Midbrain (tissue), 1 donor: ENCODE measurements at regions not wholly inside any gene's neighbourhood (a gene's known extent, or its start where the extent isn't known, plus 50 kb on each side); places are given as distances from the start of the nearest gene placed in this dataset.
"Not testable (repeated sequence)": the region's sequence is repeated elsewhere in the genome, so short reads cannot be mapped to it uniquely, and the experiment has no call there.

ENCODE experiments used
- DNase-seq: peaks from one replicate; lab custom pipeline; 2025; lab: John Stamatoyannopoulos, UW

DNA sequence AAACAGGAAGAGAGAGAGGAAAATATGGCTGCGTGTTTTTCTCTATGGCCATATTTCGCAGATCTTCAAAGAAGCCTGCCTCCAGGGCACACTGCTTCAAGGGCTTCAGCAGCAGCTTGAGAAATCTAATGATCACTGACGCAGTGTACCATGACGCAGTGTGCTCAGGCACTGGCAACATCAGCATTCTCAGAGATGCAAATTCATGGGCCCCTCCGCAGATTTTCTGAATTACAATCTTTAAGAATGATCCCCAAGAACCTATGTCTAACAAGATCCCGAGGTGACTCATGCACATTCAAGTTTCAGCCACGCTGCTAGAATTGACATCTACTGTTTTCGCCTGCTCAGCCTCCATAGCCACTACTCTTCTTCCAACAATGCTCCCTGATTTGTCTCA lies 143.9 kb upstream of the ZNF366 start:
- DNase-seq, result no peak

DNA sequence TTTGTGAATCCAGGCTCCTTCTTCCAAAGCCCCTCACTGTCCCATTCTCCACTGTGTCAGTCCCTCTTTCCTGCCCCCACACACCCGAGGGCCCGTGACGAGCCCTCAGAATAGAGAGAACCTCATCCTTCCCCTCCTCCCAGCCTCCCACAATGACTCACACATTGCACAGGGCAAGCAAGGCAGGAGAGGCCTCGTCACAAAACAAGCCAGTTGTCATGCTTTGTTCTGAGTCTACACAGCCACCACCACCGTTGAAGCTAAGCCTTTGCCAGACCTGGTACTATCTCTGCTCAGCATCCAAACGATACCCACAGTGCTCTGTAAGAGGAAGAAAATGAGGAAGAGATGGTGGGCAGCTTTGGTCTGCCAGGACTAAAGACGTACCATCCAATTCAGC lies 142.2 kb upstream of the ZNF366 start:
- DNase-seq, result no peak

DNA sequence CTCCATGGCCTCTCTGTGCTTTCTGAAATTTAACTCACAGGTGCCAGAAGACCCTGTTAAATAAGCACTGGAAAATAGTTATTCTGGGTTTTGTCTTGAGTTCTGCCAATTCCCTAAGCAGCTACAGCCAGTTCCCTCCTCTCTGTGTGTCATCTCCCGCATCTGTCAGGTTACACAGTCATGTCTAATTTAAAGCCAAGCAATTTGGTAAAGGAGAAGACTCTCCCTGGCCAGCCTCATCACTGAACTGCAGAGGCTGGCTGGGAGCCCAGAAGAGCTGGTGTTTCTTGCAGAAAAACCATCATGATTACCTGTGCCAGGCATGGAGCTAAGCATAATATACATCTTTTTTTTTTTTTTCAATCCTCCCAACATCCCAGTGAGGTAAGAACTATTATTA lies 141.3 kb upstream of the ZNF366 start:
- no peak for DNase-seq

DNA sequence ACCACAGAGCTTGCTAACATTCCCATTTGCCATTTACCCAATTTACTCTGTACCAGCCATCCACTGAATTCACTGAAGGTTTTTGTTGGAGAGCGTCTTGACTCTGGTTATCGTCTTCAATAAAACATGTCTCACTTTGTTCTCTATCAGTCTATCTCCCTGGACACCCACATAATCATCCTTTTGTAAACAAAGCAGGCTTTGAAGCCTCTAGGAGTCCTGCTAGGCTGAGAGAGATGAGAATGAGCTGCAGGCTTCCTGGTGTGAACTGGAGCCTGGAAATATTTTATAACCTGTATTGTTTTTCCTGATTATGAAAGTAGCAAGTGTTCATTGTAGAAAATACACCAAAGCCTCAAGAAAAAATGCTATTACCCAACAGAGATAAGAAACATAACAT lies 140.6 kb upstream of the ZNF366 start:
- DNase-seq, result no peak

DNA sequence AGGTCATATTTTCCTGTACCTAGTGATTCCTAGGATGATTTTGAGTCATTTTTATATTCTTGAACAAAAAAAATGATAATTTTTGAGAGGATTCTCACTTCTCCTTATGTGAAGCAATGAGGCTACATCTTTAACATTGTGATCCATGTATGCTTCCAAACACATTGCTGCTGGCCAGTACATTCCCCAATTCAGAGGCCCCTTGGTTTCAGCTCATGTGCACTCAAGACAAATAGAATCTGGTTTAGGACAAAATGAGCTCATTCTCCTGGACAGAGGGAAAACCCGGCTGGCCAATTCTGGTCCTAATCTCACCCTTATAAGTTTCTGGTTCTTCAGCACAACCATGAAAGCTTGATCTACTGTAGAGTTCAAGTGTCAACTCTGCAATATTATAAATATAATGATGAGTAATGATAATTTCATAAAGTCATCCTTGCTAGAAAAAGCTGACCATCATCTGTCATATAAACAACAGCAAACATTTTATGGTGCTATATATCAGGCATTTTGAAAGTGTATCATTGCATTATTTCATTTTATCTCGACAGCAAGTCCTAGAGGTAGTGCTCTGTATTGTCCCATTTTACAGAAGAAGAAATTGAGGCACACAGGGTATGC lies 139.1 kb upstream of the ZNF366 start:
- DNase-seq, result no peak

DNA sequence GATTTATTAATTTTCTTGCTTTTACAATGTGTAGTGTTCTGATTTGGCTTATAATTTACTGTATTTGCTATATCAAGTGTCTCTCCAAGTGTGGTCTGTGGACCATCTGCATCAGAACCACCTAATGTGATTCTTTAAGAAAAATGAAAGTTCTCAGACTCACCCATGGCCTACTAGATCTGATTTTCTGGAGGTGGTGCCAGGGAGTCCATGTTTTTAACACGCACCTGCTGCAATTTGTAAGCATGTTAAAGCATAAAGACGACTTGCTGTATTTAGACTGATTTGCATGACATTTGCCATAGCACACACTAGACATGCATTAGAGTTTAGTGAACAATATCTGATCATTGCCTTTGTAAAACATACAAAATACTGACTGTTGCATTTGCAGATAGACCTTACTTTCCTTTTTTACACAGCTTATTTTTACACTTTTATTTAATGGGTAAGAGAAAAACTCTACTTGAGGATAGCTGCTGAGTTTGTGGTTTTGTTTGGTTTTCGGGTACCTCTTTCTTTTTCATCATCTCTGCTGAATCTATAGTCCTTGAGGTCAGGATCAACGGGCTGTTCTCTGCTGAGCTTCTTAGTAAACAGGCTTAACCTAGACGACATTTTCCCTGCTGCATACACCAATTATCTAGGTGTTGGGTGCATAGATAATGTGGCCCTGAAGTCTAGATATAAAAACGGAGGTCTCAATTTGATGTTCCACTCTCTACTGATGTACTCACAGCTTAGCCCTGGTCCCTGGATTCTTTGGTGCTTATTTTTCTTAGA lies 138.0 kb upstream of the ZNF366 start:
- no peak for DNase-seq

DNA sequence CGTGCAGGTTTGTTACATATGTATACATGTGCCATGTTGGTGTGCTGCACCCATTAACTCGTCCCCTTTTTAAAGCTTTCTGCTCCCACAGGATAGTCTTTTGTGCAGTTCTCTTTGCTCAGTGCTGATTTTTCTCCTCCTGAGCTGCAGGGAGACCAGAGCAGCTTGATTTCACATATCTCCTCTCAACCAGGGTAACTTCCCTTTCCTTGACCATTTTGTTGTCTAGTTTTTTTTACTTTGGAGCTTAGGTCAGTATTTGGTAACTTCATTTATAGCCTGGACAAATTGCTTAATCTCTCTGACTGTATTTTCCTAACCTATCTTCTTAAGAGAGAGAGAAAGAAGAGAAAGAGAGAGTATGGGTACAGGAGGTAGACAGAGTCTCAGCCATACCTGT lies 137.1 kb upstream of the ZNF366 start:
- no peak for DNase-seq

DNA sequence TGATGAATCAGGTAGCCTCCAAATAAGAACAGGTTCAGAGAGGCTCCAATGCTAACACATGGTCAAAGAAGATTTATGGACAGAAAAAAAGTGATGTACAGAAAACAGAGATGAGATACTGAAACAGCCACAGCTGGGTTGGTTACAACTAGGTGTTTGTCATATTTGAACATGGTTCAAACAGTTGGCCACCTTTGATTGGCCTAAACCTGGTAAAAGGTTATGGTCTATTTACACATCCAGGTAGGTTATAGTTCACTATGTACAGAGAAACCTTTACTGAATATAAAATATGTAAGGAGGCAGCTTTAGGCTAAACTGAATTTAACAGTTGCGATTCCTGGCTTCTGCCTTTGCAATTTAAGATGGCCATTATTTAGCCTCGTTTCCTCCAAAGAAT lies 134.0 kb upstream of the ZNF366 start:
- no peak for DNase-seq

DNA sequence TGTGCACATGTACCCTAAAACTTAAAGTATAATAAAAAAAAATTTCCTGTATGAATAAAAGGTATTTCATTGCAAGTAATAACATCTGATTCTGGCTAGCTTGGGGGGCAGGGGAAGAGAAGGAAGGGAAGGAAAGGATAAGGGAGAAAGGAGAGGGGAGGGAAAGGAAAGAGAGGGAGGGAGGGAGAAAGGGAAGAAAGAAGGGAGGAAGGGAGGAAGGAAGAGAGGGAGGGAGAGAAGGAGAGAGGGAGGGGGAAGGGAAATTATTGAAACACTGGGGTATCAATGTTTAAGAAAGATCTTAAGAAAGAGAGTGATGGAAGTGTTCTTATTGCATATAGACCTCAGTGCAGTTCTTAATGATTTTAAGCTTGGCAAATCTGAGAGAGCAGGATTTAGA lies 129.8 kb upstream of the ZNF366 start:
- no peak for DNase-seq

DNA sequence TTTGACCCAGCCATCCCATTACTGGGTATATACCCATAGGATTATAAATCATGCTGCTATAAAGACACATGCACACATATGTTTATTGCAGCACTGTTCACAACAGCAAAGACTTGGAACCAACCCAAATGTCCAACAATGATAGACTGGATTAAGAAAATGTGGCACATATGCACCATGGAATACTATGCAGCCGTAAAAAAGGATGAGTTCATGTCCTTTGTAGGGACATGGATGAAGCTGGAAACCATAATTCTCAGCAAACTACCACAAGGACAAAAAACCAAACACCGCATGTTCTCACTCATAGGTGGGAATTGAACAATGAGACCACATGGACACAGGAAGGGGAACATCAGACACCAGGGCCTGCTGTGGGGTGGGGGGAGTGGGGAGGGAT lies 129.4 kb upstream of the ZNF366 start:
- DNase-seq, result not testable (repeated sequence)

DNA sequence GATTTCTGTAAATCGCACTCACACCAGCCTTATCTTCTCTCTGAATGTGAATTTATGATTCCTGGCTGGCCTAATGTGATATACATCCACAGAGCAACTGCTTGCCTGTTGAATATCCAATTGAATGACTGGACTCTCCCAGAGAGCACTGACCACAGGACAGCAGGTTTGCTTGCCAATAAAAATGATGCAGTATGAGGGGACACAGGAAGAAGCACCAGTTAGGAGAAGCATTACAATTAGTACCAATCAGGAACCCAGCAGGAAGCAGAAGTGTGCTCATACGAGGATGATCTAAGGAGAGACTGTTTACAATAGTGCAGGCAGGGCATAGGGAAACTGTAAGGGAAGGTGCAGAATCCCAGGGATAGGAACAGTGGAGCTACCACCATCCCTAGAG lies 127.2 kb upstream of the ZNF366 start:
- no peak for DNase-seq

DNA sequence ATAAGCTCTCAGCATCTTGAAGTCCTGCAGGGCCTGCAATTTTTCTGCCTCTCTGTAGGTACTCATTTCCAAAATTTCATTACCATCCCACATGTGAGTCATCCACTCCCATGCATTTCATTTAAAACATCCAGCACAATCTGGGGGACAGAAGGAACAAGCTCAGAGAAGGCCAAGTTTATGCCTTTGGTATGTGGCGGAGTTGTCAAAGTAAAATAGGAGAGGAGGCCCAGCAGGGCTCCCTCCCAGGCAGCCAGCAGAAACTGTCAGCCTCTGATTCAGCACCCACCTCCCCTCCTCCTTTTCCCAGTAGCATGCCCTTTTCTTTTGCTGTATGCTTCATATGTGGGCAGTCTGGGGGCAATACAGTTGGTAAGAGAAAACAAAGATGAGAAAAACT lies 126.4 kb upstream of the ZNF366 start:
- no peak for DNase-seq

DNA sequence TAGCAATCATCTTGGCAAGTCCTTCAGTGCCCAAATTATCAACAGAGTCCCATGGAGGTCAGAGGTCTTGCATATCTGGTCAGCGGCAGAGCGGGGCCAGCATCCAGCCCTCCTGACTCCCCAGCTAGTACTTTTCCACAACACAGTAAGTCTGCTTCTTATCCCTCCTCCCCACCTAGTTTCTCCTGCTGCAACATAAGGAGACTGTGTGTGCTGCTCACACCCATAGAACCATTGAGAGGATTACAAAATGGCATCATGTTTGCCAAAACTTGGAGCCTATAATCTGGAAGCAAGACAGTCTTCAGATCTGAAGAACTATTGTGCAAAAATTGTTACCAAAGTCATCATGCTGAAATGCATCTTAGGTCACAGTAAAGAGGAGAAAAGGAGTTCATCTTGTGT lies 125.8 kb upstream of the ZNF366 start:
- DNase-seq, result no peak

DNA sequence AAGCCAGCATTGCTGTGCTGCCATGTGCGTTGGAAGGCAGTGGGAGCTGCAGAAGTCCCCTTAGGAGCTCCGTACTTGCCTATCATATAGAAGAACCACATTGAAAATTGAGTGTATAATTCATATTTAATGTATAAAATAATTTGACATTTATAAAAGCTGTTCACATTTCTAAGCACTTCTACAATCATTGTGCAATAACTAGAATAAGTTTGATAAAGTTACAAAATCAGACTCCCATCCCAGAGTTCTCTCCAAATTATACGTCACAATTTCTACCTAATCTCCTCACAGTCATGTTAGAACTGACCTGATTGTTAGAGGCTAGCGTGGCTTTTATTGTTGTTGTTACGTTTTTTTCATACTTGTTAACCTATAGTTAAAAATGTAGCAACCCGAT lies 123.5 kb upstream of the ZNF366 start:
- no peak for DNase-seq

DNA sequence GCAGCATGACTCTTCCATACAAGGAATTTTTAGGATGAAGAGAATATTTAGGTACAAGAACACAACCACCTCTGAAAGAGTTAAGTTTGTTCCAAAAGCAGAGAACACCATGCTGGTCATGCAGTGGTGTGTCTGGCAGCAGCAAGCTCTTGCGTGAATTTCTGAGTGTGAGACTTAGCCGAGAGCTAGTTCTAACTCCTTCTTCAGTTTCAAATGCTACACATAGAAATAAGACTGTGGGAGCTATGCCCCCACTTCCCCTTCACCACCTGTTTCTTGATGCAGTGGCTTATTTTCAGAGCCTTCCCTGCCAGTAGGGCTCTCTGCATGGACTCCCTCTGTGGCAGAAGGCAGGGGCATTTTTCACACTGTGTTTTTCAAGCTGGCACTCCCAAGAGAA lies 122.9 kb upstream of the ZNF366 start:
- DNase-seq, result no peak

DNA sequence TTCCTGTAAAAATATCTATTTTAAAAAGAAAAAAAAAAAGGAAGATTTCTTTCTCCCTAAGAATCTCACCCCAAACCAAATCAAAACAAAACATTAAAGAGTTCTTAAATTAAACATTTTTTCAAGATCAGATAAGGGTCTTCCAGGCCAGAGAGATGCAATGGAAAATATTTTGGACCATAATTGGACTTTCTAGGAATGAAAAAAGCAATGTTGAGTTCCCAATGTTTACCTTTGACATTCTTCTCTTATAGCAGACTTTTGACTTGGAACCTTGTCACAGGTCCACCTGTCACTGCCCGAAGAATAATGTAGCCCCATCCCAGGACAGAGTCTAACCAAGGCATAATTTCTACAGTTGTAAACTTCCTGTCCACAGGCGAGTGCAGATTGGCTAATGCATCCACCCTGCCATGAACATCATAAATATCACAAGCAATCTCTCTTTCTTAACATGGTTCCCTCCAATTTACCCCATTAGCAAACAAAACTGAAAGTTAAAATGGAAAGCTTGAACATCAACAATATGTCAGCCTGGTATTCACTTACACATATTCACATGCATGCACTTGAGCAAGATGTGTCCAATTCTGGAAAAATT lies 121.7 kb upstream of the ZNF366 start:
- no peak for DNase-seq

DNA sequence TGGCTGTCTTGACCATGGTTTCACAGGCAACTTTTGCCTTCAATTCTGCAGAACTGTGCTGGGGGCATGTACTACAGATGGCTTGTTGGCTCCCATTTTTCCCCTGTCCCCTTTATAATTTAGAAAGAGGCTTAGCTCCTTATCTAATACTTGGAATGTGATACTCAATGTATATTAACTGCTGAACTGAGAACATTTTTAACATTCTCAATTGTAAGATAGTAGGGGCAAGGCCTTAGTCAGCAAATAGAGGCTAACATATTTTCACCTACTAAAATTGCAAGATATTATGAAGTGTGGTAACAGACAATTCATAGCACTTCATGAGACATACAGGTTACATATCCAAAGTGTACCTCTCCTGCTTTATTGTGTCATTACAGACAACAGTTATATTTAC lies 118.1 kb upstream of the ZNF366 start:
- DNase-seq, result no peak

DNA sequence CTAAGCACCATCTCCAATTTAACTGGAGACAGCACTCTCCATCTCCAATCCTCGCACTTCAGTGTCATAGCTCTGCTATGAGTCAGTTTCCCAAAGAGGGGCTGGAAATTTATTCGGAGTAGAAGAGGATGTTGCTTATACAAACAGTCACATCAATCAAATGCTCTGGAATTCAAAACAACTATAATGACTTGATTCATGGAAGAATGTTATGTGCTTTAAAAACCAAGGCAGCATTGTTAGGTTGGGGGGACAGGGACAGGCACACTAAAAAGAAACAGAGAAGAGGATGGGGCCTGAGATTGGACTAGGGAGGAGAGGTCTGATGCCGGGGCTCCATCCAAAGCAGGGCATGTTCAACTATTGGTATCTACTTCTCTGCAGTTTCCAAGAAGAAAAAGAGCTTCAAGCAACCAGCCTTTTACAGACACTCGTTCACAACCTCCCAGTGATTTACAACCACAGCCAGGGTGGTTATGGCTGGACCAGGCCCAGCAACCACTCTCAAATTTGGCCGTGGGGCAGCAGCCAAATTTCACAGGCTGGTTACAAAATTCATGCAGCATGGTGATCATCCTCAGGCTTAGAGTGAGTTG lies 117.5 kb upstream of the ZNF366 start:
- DNase-seq, result no peak

DNA sequence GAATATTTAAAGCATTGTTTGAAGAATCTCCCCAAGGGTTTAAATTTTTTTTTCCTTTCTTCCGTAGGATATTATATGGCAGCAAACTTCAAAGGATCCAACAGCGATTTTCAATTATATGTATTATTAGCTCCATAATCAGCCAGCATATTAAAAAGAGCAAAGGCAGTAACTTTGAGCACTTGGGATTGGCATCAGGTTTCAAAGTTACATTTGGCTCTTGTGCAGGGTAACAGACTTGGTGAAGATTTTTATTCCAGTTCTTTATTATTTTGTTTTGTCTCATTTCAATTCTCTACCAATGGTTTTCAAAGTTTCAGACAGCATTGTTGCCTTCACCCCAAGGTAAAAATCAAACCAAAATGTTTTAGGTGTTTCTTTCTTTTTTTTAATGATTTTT lies 116.7 kb upstream of the ZNF366 start:
- DNase-seq, result no peak

DNA sequence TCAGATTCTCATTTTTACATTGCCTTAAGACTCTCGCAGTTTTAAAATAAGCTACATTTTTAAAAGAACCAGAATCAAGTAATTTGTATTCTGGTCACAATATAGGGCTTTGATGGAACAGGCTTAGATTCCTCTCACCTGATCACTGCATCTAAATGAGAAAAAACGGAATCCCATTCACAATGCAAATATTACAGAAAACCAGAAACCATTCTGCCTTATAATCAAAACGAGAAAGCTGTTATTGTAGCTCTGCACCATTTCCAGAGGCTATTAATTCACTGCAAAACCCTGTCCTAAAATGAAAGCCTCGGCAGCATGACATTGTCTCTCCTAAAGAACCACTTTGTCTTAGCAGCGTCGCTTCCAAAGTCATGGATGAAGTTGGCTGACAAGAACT lies 116.1 kb upstream of the ZNF366 start:
- no peak for DNase-seq

DNA sequence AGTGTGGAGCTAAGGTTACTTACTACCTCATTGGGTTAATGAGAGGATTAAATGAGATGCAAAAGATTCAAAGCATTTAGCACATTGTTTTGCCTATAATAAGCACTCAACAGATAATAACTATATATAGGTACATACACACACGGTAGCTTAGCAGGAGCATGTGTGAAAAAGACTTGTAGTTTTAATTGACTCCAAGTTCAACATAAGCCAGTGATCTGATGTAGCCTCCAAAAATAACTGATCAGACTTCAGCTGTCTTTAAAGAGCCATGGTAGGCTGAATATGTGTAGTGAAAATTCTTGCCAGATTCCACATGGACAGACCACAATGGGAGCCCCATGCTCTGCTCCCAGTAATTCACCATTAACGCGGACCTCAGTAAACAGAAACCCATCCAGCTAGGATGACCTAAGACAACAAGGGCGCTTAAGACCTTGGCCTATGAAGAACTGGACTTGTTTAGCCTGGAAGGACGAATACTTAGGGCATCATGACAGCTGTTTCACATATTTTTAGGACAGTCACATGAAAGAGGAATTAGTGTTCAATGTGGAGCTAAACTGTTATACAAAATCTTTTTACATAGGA lies 115.1 kb upstream of the ZNF366 start:
- DNase-seq, result no peak

DNA sequence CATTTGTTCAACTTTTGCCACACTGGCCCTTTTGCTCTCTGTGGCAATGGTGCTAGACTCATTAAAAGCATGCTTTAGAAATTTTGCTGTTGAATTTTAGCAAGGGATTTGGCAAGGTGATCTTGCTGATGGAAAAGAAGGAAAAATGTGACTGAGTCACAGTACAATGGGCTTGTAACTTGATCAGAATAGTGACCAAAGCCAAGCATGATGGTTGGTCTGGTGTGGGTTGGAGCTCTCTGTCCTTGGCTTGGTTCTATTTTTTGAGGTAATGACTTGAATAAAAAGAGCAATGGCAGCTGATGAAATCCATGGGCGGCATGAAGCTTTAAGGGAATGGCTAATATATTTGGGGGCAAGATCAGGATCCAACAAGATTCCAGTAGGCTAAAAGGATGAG lies 114.4 kb upstream of the ZNF366 start:
- no peak for DNase-seq

DNA sequence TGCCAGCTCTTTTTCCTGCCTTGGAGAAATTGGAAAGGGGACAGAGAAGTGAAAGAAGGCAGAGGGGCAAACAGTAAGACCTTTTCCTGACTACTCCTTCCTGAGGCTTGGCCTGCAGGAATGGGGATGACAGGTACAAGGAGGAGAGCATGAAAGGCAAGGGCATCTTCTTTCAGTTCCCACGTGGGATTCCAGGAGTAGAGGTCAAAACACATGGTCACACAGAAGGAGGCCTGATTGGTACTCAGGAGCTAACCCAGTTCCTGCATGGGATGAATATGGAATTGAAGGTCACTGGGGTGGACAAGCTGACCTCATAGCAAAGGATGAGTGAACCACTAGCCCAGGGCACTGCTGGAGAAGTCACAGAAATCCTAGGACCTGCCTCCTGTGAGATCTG lies 112.5 kb upstream of the ZNF366 start:
- no peak for DNase-seq
